Activated gamma-delta T cell treated with anti-CD3 and anti-CD28 coated beads, Interleukin-2, amount 50 U/mL, for 16 hours (primary cell): ENCODE measurements at regions not wholly inside any gene's neighbourhood (a gene's known extent, or its start where the extent isn't known, plus 50 kb on each side); places are given as distances from the start of the nearest gene placed in this dataset.
"Not testable (repeated sequence)": the region's sequence is repeated elsewhere in the genome, so short reads cannot be mapped to it uniquely, and the experiment has no call there.

Source experiments
- DNase-seq: peaks from one replicate; pipeline ENCODE4 v3.0.0-alpha.2; 2020; ENCODE audit warnings: low read depth

DNA sequence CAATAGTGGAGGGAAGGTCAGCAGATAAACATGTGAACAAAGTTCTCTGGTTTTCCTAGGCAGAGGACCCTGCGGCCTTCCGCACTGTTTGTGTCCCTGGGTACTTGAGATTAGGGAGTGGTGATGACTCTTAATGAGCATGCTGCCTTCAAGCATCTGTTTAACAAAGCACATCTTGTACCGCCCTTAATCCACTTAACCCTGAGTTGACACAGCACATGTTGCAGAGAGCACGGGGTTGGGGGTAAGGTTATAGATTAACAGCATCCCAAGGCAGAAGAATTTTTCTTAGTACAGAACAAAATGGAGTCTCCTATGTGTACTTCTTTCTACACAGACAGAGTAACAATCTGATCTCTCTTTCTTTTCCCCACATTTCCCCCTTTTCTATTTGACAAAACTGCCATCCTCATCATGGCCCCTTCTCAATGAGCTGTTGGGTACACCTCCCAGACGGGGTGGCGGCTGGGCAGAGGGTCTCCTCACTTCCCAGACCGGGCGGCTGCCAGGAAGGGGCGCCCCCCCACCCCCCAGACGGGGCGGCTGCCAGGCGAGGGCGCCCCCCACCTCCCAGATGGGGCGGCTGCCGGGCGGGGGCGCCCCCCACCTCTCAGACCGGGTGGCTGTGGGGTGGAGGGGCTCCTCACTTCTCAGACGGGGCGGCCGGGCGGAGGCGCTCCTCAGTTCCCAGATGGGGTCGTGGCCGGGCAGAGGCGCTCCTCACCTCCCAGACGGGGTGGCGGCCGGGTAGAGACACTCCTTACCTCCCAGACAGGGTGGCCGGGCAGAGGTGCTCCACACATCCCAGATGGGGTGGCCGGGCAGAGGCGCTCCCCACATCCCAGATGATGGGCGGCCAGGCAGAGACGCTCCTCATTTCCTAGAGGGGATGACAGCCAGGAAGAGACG, 361.6 kb upstream of the SGO1 start:
- DNase-seq = not testable (repeated sequence)

GRCh38 chr3:20546636-20547035, 360.6 kb upstream of the SGO1 start:
- no peak for DNase-seq

GRCh38 chr3:20543535-20544226, 357.7 kb upstream of the SGO1 start:
- no peak for DNase-seq

GRCh38 chr3:20540066-20540465, 354.1 kb upstream of the SGO1 start:
- DNase-seq = no peak

- DNase-seq = no peak
Measured at GRCh38 chr3:20539666-20540065, 353.7 kb upstream of the SGO1 start.

DNA sequence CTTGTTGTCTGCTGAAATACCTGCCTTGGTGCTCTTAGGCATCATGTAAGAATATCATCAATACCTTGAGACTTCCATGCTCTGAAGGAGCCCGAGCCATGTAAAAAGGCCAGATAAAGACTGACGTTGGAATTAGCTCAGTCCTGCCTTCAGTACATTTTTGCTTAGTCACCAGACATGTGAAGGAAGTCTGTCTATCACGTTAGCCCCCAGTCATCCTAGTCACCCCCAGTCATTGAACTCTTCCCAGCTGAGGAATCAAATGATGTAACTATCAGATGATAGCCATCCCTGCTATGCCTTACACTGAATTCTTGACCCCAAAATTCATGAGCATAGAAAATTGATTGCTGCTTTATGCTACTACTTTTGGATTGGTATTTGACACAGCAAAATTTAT, 351.2 kb upstream of the SGO1 start:
- DNase-seq = no peak

DNA sequence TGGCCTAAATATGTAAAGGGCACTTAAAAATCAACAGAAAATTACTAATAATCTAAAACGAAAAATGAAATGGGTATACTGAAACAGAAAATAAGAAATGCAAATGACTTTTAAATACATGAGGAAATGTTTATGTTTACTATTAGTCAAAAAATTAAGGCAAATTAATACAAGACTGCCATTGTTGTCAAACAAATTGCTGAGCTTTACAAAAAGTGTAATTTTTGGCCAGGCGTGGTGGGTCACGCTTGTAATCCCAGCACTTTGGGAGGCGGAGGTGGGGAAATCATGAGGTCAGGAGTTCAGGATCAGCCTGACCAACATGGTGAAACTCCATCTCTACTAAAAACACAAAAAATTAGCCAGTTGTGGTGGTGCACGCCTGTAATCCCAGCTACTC, 343.9 kb upstream of the SGO1 start:
- DNase-seq = no peak

GRCh38 chr3:20528180-20528770, 342.3 kb upstream of the SGO1 start:
- no peak for DNase-seq

DNA sequence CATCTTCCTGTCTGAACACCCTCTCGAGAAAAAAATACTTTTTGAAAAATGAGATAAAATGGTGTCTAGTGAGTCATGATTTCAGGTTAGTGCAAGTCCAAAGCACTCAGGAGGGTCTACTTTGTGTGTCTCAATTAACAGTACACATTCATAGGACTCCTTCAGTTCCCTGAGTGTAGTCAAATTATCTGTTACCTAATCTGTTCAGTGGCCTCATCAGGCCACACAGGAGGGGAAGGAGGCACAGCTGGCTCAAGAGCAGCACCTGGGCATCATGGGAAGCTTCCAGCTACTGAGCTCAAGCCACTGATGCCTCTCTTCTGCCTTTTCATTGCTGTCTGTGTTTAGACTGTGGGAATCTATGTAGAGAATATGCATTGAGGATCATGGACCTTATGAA, 341.4 kb upstream of the SGO1 start:
- no peak for DNase-seq

DNA sequence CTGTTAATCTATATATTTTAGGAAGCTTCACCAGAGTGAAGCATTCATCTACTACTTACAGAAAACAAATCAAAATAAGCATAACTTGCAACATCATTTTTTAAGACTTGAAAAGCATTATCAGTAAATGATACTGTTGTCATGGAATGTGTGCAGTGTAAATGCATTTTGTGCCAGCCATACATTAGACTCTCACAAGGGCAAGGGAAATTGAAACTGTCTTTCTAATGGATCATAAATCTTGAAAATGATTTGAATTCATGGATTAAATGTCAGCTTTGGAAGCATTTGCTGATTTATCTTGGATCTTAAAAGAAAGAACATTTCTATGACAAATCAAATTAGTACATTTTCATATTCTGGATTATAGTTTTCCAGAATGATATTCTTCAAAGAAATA, 338.3 kb upstream of the SGO1 start:
- no peak for DNase-seq

GRCh38 chr3:20523293-20523692, 337.3 kb upstream of the SGO1 start:
- no peak for DNase-seq

GRCh38 chr3:20517316-20517715, 331.3 kb upstream of the SGO1 start:
- DNase-seq = not testable (repeated sequence)

GRCh38 chr3:20516311-20516710, 330.3 kb upstream of the SGO1 start:
- DNase-seq = no peak

DNA sequence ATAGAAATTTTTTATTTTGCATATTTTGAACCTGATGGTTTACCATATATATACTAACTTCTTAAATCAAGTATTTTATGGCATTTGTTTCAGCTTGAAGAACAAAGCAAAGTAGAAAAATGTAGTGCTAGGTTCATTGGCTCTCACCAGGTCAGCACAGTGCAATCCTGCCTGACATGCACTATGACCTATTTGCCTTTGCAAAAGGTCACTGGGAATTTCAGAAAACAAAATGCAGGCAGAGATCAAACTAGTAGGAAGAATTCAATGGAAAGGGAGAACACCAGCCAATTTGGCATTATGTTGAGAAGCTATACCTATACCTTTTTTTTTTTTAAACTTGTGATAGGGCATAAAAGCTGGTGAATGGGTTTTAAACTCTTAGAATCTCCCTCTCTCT, 329.8 kb upstream of the SGO1 start:
- DNase-seq = no peak

GRCh38 chr3:20511863-20512505, 326.0 kb upstream of the SGO1 start:
- no peak for DNase-seq

GRCh38 chr3:20510396-20510795, 324.4 kb upstream of the SGO1 start:
- no peak for DNase-seq

DNA sequence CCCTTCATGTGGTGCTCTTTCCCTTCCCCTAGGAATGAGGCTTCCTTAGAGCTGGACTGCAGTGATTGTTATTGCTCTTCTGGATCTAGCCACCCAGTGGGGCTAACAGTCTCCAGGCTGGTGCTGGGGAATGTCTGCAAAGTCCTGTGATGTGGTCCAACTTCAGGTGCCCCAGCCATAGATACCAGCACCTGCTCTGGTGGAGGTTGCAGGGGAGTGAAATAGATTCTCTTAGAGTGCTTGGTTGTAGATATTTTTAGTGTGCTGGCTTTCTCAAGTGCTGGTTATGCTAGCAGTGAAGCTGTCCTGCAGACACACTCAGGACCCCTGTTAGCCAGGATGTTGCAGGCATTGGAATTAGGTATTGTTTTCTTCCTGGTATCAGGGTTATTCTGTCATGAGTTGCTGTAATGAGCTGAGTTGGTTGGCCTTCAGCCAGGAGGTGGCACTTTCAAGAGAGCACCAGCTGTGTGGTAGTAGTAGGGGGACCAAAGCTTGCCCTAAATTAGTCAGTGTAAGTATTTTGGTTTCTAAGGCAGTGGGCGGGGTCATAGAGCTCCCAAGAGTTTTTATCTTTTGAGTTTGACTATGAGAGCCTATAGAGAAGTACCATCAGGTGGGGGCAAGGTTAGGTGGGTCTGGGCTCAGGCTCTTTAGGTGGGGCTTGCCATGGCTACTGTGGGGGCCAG, 317.5 kb upstream of the SGO1 start:
- DNase-seq = no peak

GRCh38 chr3:20490996-20491395, 305.0 kb upstream of the SGO1 start:
- no peak for DNase-seq

DNA sequence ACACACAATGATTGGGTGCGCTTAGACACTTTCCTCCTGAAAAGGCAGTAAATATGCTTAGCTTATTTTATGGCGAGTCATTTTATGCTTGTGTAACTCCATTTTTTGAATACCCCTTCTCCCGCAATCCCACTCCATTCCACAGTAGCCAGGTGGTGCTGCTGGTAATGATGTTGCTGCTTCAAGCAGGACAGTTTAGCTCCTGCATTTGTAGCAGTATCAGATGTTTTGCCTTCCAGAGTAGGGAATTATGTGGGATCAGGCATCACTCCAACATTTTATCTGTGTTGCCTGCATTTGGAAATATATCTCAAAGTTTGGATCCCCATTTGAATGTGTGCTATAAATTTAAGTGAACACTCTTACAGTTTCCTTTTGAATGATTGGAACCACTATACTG, 302.1 kb upstream of the SGO1 start:
- no peak for DNase-seq

GRCh38 chr3:20484126-20484525, 298.1 kb upstream of the SGO1 start:
- no peak for DNase-seq

- no peak for DNase-seq
Measured at GRCh38 chr3:20482350-20482749, 296.3 kb upstream of the SGO1 start.

- DNase-seq = no peak
Measured at GRCh38 chr3:20480786-20481365, 294.9 kb upstream of the SGO1 start.
